Fibroblast of lung (primary cell): ENCODE measurements at regions not wholly inside any gene's neighbourhood (a gene's known extent, or its start where the extent isn't known, plus 50 kb on each side); places are given as distances from the start of the nearest gene placed in this dataset.

ENCODE experiments used
- DNase-seq, 2 donors: peaks; one replicate each; pipeline versions ENCODE4 v3.0.0 to v3.0.0-alpha.2; 2010; ENCODE audit warnings: low read depth in 2 of 2
- H2AFZ ChIP-seq: 2 replicates; pipeline ENCODE4 v1.5.1; 2012; ENCODE audit warnings: low read length, control low read depth, inconsistent platforms
- H3K27ac ChIP-seq: 2 replicates; pipeline ENCODE4 v1.5.1; 2011; ENCODE audit warnings: low read length, control low read depth; ENCODE audit not compliant: insufficient read depth
- H3K27me3 ChIP-seq: 2 replicates; pipeline ENCODE4 v1.5.1; 2011; ENCODE audit warnings: mild to moderate bottlenecking, low read length; ENCODE audit not compliant: control insufficient read depth, insufficient read depth
- H3K36me3 ChIP-seq: 2 replicates; pipeline ENCODE4 v1.5.1; 2011; ENCODE audit warnings: low read length; ENCODE audit not compliant: control insufficient read depth, insufficient read depth
- H3K4me1 ChIP-seq: 2 replicates; pipeline ENCODE4 v1.5.1; 2011; ENCODE audit warnings: low read length; ENCODE audit not compliant: control insufficient read depth, insufficient read depth; ENCODE audit errors: extremely low read depth
- H3K4me2 ChIP-seq: 2 replicates; pipeline ENCODE4 v1.5.1; 2011; ENCODE audit warnings: low read length, control low read depth; ENCODE audit not compliant: insufficient read depth; ENCODE audit errors: extremely low read depth
- H3K4me3 ChIP-seq, 4 experiments: fragments of 200-600 bp in 1 of 4; sonication (generic) in 1 of 4; replicated peaks in 1 of 4; 2 replicates each; pipeline ENCODE4 v1.5.1; 2011 to 2016; ENCODE audit warnings: low read length in 4 of 4, low read depth in 3 of 4, mild to moderate bottlenecking in 3 of 4, control low read depth in 2 of 4, inconsistent platforms in 1 of 4, mixed read lengths in 1 of 4; ENCODE audit not compliant: insufficient read depth in 1 of 4; ENCODE audit errors: control extremely low read depth in 1 of 4
- H3K79me2 ChIP-seq: 2 replicates; pipeline ENCODE4 v1.5.1; 2012; ENCODE audit warnings: mild to moderate bottlenecking, low read length, inconsistent platforms; ENCODE audit not compliant: control insufficient read depth, insufficient read depth
- H3K9ac ChIP-seq: 2 replicates; pipeline ENCODE4 v1.5.1; 2011; ENCODE audit warnings: mild to moderate bottlenecking, low read length, control low read depth; ENCODE audit not compliant: insufficient read depth
- H3K9me3 ChIP-seq: 2 replicates; pipeline ENCODE4 v1.5.1; 2012; ENCODE audit warnings: low read depth, low read length; ENCODE audit not compliant: control insufficient read depth, insufficient read depth
- H4K20me1 ChIP-seq: 2 replicates; pipeline ENCODE4 v1.5.1; 2011; ENCODE audit warnings: low read length; ENCODE audit not compliant: control insufficient read depth, insufficient read depth; ENCODE audit errors: extremely low read depth
- EZH2 ChIP-seq: IDR thresholded peaks from 2 replicates; pipeline ENCODE4 v1.5.1; 2012; ENCODE audit warnings: low read length, control low read depth, mild to moderate bottlenecking; ENCODE audit errors: missing control alignments
- TF ChIP-seq, protein P1 (sequence below), 2 donors: IDR thresholded peaks in 1 of 2; conservative IDR thresholded peaks in 1 of 2; 1 replicate in 1 of 2; 2 replicates in 1 of 2; pipeline ENCODE4 v1.5.1; 2011 to 2012; ENCODE audit warnings: low read length in 2 of 2, control low read depth in 1 of 2, inconsistent platforms in 1 of 2, low read depth in 1 of 2, mild to moderate bottlenecking in 1 of 2

DNA sequence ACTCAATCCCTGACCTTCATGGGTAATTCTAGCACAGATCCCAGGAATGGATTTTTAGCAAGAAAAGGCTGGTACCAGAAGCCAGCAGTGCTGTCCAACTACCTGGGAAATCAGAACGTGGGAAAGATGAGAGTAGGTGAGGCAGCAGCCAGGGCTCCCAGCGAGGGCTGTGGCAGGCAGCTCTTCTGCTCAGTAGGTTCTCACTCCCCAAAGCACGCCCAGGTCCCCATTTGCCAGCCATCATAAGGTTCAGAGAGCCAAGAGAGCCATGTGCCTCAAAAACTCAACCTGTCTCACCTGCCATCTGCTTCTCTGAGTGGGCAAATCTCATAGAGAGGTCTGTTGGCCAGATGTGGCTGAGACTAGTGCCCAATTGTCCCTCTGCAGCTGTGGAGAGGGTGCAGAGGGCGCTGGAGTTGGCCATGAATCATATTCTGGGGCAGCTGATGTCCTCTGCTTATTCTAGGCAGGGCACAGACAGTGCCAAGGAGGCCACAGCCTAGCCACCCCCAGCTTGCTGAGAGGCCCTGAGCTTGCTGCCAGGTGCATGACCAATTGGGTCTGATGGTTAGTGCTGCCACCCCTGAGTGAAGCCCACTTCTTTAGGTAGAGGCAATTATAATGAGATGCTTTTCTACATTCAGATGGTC, 81.7 kb upstream of the GATB start:
- no peak for DNase-seq
- no peaks in the 10 kb centered on the region for H3K27me3 ChIP-seq
- H3K4me1 ChIP-seq, result no peaks in the 10 kb centered on the region
- no peak overlapping the region for H3K27ac ChIP-seq
- H4K20me1 ChIP-seq, result no peaks in the 10 kb centered on the region
- H3K4me2 ChIP-seq, result no peak overlapping the region
- H3K79me2 ChIP-seq, result no peaks in the 10 kb centered on the region
- no peaks in the 10 kb centered on the region for H3K9me3 ChIP-seq
- no peak overlapping the region for H3K9ac ChIP-seq
- H3K4me3 ChIP-seq, result no peak overlapping the region
- TF ChIP-seq EZH2, result no peak
- TF ChIP-seq, protein P1, sequence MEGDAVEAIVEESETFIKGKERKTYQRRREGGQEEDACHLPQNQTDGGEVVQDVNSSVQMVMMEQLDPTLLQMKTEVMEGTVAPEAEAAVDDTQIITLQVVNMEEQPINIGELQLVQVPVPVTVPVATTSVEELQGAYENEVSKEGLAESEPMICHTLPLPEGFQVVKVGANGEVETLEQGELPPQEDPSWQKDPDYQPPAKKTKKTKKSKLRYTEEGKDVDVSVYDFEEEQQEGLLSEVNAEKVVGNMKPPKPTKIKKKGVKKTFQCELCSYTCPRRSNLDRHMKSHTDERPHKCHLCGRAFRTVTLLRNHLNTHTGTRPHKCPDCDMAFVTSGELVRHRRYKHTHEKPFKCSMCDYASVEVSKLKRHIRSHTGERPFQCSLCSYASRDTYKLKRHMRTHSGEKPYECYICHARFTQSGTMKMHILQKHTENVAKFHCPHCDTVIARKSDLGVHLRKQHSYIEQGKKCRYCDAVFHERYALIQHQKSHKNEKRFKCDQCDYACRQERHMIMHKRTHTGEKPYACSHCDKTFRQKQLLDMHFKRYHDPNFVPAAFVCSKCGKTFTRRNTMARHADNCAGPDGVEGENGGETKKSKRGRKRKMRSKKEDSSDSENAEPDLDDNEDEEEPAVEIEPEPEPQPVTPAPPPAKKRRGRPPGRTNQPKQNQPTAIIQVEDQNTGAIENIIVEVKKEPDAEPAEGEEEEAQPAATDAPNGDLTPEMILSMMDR (conservative IDR thresholded peaks at IDR 0.05 in 1 of 2, IDR thresholded peaks at IDR 0.05 in 1 of 2; ENCODE audit: low read depth in 1 of 2, low read length in 2 of 2), result no peak
- no peaks in the 10 kb centered on the region for H3K36me3 ChIP-seq
- H2AFZ ChIP-seq, result no peak overlapping the region

DNA sequence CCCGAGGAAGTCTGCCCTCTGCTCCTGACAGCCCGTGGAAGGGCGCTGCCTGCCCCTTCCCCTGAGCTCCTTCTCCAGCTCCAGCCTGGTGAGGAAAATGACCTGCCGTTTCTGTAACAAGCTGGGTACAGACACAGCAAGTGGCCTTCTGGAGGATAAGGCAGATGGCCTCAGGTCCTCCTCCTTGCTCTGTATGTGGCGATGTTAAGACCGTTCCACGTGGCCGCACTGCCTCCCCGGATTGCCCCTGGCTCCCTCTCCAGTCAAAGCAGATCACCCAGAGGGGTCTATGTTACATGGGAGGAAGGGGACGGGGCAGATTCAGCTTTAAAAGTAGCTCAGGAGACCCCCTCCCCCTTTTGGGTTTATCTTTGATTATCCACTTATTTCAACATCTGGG, 80.3 kb upstream of the GATB start:
- H3K79me2 ChIP-seq, result no peaks in the 10 kb centered on the region
- H3K27me3 ChIP-seq, result no peaks in the 10 kb centered on the region
- H3K27ac ChIP-seq, result no peak overlapping the region
- no peaks in the 10 kb centered on the region for H3K4me1 ChIP-seq
- H2AFZ ChIP-seq, result no peak overlapping the region
- no peak overlapping the region for H3K9ac ChIP-seq
- H3K4me3 ChIP-seq, result no peak overlapping the region
- no peaks in the 10 kb centered on the region for H4K20me1 ChIP-seq
- no peak for TF ChIP-seq EZH2
- TF ChIP-seq, protein P1 (conservative IDR thresholded peaks at IDR 0.05 in 1 of 2, IDR thresholded peaks at IDR 0.05 in 1 of 2; ENCODE audit: low read depth in 1 of 2, low read length in 2 of 2), result no peak
- H3K36me3 ChIP-seq, result no peaks in the 10 kb centered on the region
- H3K9me3 ChIP-seq, result no peaks in the 10 kb centered on the region
- H3K4me2 ChIP-seq, result no peak overlapping the region
- no peak for DNase-seq

DNA sequence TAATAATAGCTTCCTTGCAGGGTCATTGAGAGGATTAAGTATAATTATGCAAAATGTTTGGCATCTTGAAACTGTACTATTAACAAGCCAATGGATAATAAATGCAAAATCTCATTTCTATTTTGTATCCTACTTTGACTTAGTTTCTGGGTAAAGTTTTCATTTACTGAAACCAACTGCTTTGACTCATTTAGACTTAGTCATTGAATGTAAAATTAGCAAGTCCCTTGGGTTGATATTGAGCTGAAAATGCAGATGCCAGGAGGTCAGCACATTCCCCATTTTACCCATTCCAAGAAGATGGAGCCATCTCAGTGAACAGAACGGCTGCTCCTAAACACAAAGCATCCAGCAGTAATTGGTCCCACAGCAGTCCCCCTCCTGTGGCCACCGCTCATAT, 74.7 kb upstream of the GATB start:
- no peaks in the 10 kb centered on the region for H3K79me2 ChIP-seq
- DNase-seq, result no peak
- H3K4me2 ChIP-seq, result no peak overlapping the region
- H3K9ac ChIP-seq, result no peak overlapping the region
- no peaks in the 10 kb centered on the region for H3K4me1 ChIP-seq
- no peak overlapping the region for H3K4me3 ChIP-seq
- H3K27ac ChIP-seq, result no peak overlapping the region
- TF ChIP-seq, protein P1 (conservative IDR thresholded peaks at IDR 0.05 in 1 of 2, IDR thresholded peaks at IDR 0.05 in 1 of 2; ENCODE audit: low read depth in 1 of 2, low read length in 2 of 2), result no peak
- no peak for TF ChIP-seq EZH2
- no peaks in the 10 kb centered on the region for H3K9me3 ChIP-seq
- no peaks in the 10 kb centered on the region for H3K27me3 ChIP-seq
- H2AFZ ChIP-seq, result no peak overlapping the region
- no peaks in the 10 kb centered on the region for H4K20me1 ChIP-seq
- H3K36me3 ChIP-seq, result no peaks in the 10 kb centered on the region
